Kidney capillary endothelial cell (primary cell): ENCODE measurements at regions not wholly inside any gene's neighbourhood (a gene's known extent, or its start where the extent isn't known, plus 50 kb on each side); places are given as distances from the start of the nearest gene placed in this dataset.

Experiments used
- DNase-seq: peaks from one replicate; pipeline ENCODE4 v3.0.0-alpha.2; 2018; ENCODE audit warnings: low spot score

- no peak for DNase-seq
Measured at GRCh38 chr9:73773896-73774295, 622.2 kb downstream of the ANXA1 start.

GRCh38 chr9:73775757-73776156 lies 624.1 kb downstream of the ANXA1 start:
- DNase-seq: no peak

- no peak for DNase-seq
Measured at GRCh38 chr9:73780916-73781315, 629.3 kb downstream of the ANXA1 start.

- no peak for DNase-seq
Measured at GRCh38 chr9:73782166-73782565, 630.5 kb downstream of the ANXA1 start.

GRCh38 chr9:73799446-73799845 lies 647.8 kb downstream of the ANXA1 start:
- no peak for DNase-seq

- no peak for DNase-seq
Measured at GRCh38 chr9:73805111-73805510, 653.4 kb downstream of the ANXA1 start.

GRCh38 chr9:73805853-73806458 lies 654.3 kb downstream of the ANXA1 start:
- DNase-seq: no peak

GRCh38 chr9:73806876-73807275 lies 655.2 kb downstream of the ANXA1 start:
- DNase-seq: no peak

GRCh38 chr9:73807952-73808351 lies 656.3 kb downstream of the ANXA1 start:
- no peak for DNase-seq

- no peak for DNase-seq
Measured at GRCh38 chr9:73810585-73811215, 659.0 kb downstream of the ANXA1 start.

- DNase-seq: no peak
Measured at GRCh38 chr9:73813546-73813945, 661.9 kb downstream of the ANXA1 start.

GRCh38 chr9:73816905-73817304 lies 665.2 kb downstream of the ANXA1 start:
- no peak for DNase-seq

GRCh38 chr9:73824671-73825070 lies 672.5 kb upstream of the RORB start:
- DNase-seq: no peak

- no peak for DNase-seq
Measured at GRCh38 chr9:73838871-73839270, 658.3 kb upstream of the RORB start.

- DNase-seq: no peak
Measured at GRCh38 chr9:73839471-73839870, 657.7 kb upstream of the RORB start.

- DNase-seq: no peak
Measured at GRCh38 chr9:73841018-73841417, 656.1 kb upstream of the RORB start.

GRCh38 chr9:73844135-73844534 lies 653.0 kb upstream of the RORB start:
- DNase-seq: no peak

GRCh38 chr9:73845539-73845938 lies 651.6 kb upstream of the RORB start:
- no peak for DNase-seq

- DNase-seq: no peak
Measured at GRCh38 chr9:73845954-73846690, 651.0 kb upstream of the RORB start.

- no peak for DNase-seq
Measured at GRCh38 chr9:73847536-73847935, 649.6 kb upstream of the RORB start.

GRCh38 chr9:73853549-73853948 lies 643.6 kb upstream of the RORB start:
- DNase-seq: no peak

GRCh38 chr9:73855206-73855605 lies 641.9 kb upstream of the RORB start:
- no peak for DNase-seq

- no peak for DNase-seq
Measured at GRCh38 chr9:73863924-73864323, 633.2 kb upstream of the RORB start.

GRCh38 chr9:73866451-73866850 lies 630.7 kb upstream of the RORB start:
- DNase-seq: no peak
